Sigmoid colon (tissue), 6 donors: ENCODE measurements at regions not wholly inside any gene's neighbourhood (a gene's known extent, or its start where the extent isn't known, plus 50 kb on each side); places are given as distances from the start of the nearest gene placed in this dataset.

Experiments used
- DNase-seq: peaks from one replicate; pipeline ENCODE4 v3.0.0-alpha.2; 2019
- H3K27ac ChIP-seq, 4 donors: fragments of 200-600 bp; sonication (generic); one replicate each; pipeline ENCODE4 v1.5.1; 2016 to 2019; ENCODE audit warnings: mild to moderate bottlenecking in 1 of 4
- H3K27me3 ChIP-seq, 3 donors: fragments of 200-600 bp; sonication (generic); one replicate each; pipeline ENCODE4 v1.5.1; 2019; ENCODE audit warnings: mild to moderate bottlenecking in 1 of 3
- H3K36me3 ChIP-seq, 4 donors: fragments of 200-600 bp; sonication (generic); one replicate each; pipeline ENCODE4 v1.5.1; 2016 to 2019
- H3K4me1 ChIP-seq, 4 donors: fragments of 200-600 bp; sonication (generic); one replicate each; pipeline ENCODE4 v1.5.1; 2017 to 2019
- H3K4me3 ChIP-seq, 4 donors: fragments of 200-600 bp; sonication (generic); one replicate each; pipeline ENCODE4 v1.5.1; 2017 to 2019; ENCODE audit warnings: mild to moderate bottlenecking in 2 of 4, moderate library complexity in 1 of 4
- H3K9me3 ChIP-seq, 4 donors: fragments of 200-600 bp in 3 of 4; sonication (generic) in 3 of 4; one replicate each; pipeline versions ENCODE4 v1.5.1 to v1.6.1; 2013 to 2019
- EP300 ChIP-seq, 4 donors: sonication (generic); formaldehyde crosslinking; IDR thresholded peaks; one replicate each; pipeline ENCODE4 v1.6.1; 2017; ENCODE audit warnings: antibody characterized with exemption in 4 of 4
- POLR2A ChIP-seq, 2 donors: fragments of 450-650 bp; IDR thresholded peaks; one replicate each; pipeline ENCODE4 v1.6.1; 2016; ENCODE audit warnings: antibody characterized with exemption in 2 of 2, mild to moderate bottlenecking in 2 of 2, moderate library complexity in 2 of 2
- POLR2AphosphoS5 ChIP-seq, 4 donors: sonication (generic); formaldehyde crosslinking; IDR thresholded peaks; one replicate each; pipeline ENCODE4 v1.6.1; 2017; ENCODE audit warnings: antibody characterized with exemption in 4 of 4
- WGBS, 2 donors: extraction: QIAGEN DNeasy Blood & Tissue Kit; methylation state at CpG; one replicate each; pipeline ENCODE4 v1.1.7; 2013; 5-methylcytosine and 5-hydroxymethylcytosine counted together
- intact Hi-C: fragments of 100-400 bp; cut with DNase I; formaldehyde crosslinking; loops from one replicate; pipeline ENCODE4 v1.15.1; 2023
- TF ChIP-seq, protein P1 (sequence below), 4 experiments: fragments of 450-650 bp in 3 of 4; fragments of 200-600 bp in 1 of 4; IDR thresholded peaks; one replicate each; pipeline ENCODE4 v1.5.1; 2016 to 2019; ENCODE audit warnings: antibody characterized with exemption in 4 of 4, mild to moderate bottlenecking in 3 of 4, moderate library complexity in 2 of 4
- donor health status: healthy with polysubstance abuse.
- donor health status: healthy.

DNA sequence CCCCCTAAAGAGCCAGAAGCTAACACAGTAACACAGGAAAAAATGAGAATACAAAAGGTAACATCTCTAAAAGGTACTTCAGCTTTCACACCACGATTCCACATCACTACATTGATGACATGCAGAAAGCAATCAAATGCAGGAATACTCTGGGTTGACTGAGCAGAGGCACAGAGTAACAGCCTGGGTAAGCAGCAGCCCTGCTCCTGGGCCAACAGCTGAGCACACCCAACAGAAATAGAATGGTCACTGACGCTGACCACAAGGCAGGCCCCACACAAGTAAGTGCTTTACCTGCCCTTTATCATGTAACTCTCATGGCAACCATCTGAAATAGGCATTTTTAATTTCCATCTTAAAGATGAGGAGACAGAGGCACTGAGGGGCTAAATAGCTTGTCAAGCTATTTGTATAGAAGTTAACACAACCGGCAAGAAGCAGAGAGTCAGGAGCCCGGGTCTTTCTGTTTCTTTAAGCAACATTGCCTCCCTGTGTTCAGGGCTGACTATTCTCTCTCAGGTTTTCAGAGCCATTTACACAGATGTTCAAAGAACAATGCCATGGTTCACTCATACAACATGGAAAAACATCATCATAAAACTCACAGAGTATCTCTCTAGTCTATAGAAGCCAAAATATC, 168.9 kb downstream of the ZNF674 start:
- TF ChIP-seq POLR2AphosphoS5 (IDR thresholded peaks at IDR 0.05) (no peak), POLR2A (IDR thresholded peaks at IDR 0.05) (no peak), EP300 (IDR thresholded peaks at IDR 0.05) (no peak)
- TF ChIP-seq, protein P1, sequence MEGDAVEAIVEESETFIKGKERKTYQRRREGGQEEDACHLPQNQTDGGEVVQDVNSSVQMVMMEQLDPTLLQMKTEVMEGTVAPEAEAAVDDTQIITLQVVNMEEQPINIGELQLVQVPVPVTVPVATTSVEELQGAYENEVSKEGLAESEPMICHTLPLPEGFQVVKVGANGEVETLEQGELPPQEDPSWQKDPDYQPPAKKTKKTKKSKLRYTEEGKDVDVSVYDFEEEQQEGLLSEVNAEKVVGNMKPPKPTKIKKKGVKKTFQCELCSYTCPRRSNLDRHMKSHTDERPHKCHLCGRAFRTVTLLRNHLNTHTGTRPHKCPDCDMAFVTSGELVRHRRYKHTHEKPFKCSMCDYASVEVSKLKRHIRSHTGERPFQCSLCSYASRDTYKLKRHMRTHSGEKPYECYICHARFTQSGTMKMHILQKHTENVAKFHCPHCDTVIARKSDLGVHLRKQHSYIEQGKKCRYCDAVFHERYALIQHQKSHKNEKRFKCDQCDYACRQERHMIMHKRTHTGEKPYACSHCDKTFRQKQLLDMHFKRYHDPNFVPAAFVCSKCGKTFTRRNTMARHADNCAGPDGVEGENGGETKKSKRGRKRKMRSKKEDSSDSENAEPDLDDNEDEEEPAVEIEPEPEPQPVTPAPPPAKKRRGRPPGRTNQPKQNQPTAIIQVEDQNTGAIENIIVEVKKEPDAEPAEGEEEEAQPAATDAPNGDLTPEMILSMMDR (IDR thresholded peaks at IDR 0.05), result no peak
- Histone ChIP-seq H3K27me3 (no peaks in the 10 kb centered on the region), H3K4me3 (no peak overlapping the region), H3K36me3 (no peaks in the 10 kb centered on the region), H3K9me3 (no peaks in the 10 kb centered on the region), H3K4me1 (no peaks in the 10 kb centered on the region), H3K27ac (no peak overlapping the region)
- 20 to 36% methylated on average over 4 of the region's 4 CpGs for WGBS, 2 donors
- no peak for DNase-seq
- intact Hi-C loops, result loop anchor here (10.0 kb wide), 1 partner anchor 862 kb away; no protein-coding TSS in a partner anchor

DNA sequence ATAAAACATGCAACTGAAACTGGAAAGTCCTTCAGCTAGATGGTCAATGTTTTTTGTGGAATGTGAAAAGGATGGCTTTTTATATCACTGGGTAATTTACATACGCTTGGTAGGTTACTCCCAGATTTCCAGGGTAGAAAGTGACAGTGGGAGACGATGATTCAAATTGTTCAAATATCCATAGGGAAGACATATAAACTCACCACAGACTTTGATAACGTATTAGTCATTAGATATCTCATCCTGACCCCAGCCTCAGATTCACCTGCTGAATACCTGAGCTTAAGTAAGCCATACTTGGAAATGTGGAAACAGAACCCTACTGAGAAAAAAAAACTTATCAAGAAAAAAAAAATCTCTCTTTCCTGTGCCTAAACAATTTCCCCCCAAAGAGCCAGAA, 169.4 kb downstream of the ZNF674 start:
- intact Hi-C loops, result loop anchor here (10.0 kb wide), 1 partner anchor 861 kb away; no protein-coding TSS in a partner anchor
- no peak overlapping the region for H3K27ac ChIP-seq
- DNase-seq, result no peak
- no peak for TF ChIP-seq POLR2A (IDR thresholded peaks at IDR 0.05)
- no peak for TF ChIP-seq EP300 (IDR thresholded peaks at IDR 0.05)
- no peak for TF ChIP-seq POLR2AphosphoS5 (IDR thresholded peaks at IDR 0.05)
- TF ChIP-seq, protein P1 (IDR thresholded peaks at IDR 0.05), result no peak
- 90 to 94% methylated on average over 3 of the region's 3 CpGs for WGBS, 2 donors
- H3K36me3 ChIP-seq, result no peaks in the 10 kb centered on the region
- H3K4me3 ChIP-seq, result no peak overlapping the region
- H3K4me1 ChIP-seq, result no peaks in the 10 kb centered on the region
- no peaks in the 10 kb centered on the region for H3K9me3 ChIP-seq
- no peaks in the 10 kb centered on the region for H3K27me3 ChIP-seq

DNA sequence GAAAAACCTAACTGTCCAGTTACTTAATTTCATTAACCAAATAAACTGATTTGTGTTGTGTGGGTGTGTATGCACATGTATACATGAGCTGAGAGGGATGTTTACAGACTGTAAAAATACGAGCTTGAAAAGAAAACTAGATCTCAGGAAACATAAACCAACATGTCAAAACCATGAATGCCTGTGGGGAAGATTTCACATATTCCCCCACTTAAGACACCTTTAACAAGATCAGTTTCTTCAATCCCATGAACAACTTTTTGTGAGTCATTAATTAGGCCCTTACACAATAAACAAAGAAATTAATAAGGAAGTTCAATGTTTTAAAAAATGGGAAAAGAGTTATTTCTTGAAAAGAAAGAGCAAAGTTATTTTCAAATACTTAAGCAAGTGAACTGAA, 170.8 kb downstream of the ZNF674 start:
- no peaks in the 10 kb centered on the region for H3K4me1 ChIP-seq
- intact Hi-C loops, result loop anchor here (10.0 kb wide), 1 partner anchor 860 kb away; no protein-coding TSS in a partner anchor
- no peak overlapping the region for H3K27ac ChIP-seq
- TF ChIP-seq POLR2AphosphoS5 (IDR thresholded peaks at IDR 0.05) (no peak), EP300 (IDR thresholded peaks at IDR 0.05) (no peak), POLR2A (IDR thresholded peaks at IDR 0.05) (no peak)
- TF ChIP-seq, protein P1 (IDR thresholded peaks at IDR 0.05), result no peak
- H3K36me3 ChIP-seq, result no peaks in the 10 kb centered on the region
- H3K9me3 ChIP-seq, result no peaks in the 10 kb centered on the region
- DNase-seq, result no peak
- no peaks in the 10 kb centered on the region for H3K27me3 ChIP-seq
- no peak overlapping the region for H3K4me3 ChIP-seq
- 5 to 17% methylated on average over 1 of the region's 1 CpG for WGBS, 2 donors

DNA sequence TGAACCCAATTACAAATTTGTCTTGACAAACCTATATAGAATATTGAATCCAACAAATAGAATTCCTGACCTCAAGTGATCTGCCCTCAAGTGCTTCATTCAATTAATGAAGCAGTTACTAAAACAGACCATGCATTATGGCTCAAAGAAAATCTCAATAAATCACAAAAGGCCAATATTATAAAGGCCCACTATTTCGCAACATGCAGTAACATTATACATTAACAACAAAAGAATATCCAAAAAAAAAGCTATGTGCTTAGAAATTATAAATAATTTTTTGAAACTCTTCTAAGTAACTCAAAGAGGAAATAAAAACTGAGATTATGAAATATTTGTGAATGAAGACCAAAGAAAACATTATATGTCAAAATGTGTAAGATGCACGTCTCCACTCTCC, 177.7 kb downstream of the ZNF674 start:
- Histone ChIP-seq H3K27me3 (no peaks in the 10 kb centered on the region), H3K9me3 (no peaks in the 10 kb centered on the region), H3K4me3 (no peak overlapping the region), H3K4me1 (no peaks in the 10 kb centered on the region), H3K36me3 (no peaks in the 10 kb centered on the region), H3K27ac (no peak overlapping the region)
- intact Hi-C loops, result no loop called here
- 89 to 97% methylated on average over 2 of the region's 2 CpGs for WGBS, 2 donors
- TF ChIP-seq, protein P1 (IDR thresholded peaks at IDR 0.05), result no peak
- DNase-seq, result no peak
